Choroid plexus epithelial cell (primary cell): ENCODE measurements at regions not wholly inside any gene's neighbourhood (a gene's known extent, or its start where the extent isn't known, plus 50 kb on each side); places are given as distances from the start of the nearest gene placed in this dataset.

Source experiments
- DNase-seq: peaks from one replicate; pipeline ENCODE4 v3.0.0-alpha.2; 2010; ENCODE audit warnings: low read depth
- H3K4me3 ChIP-seq: 2 replicates; pipeline ENCODE4 v1.5.1; 2011; ENCODE audit warnings: low read depth, mild to moderate bottlenecking, control low read depth, low read length, moderate library complexity
- TF ChIP-seq, protein P1 (sequence below): conservative IDR thresholded peaks from 2 replicates; pipeline ENCODE4 v1.5.1; 2011; ENCODE audit warnings: low read depth, mild to moderate bottlenecking, control low read depth, inconsistent platforms, low read length, moderate library complexity

DNA sequence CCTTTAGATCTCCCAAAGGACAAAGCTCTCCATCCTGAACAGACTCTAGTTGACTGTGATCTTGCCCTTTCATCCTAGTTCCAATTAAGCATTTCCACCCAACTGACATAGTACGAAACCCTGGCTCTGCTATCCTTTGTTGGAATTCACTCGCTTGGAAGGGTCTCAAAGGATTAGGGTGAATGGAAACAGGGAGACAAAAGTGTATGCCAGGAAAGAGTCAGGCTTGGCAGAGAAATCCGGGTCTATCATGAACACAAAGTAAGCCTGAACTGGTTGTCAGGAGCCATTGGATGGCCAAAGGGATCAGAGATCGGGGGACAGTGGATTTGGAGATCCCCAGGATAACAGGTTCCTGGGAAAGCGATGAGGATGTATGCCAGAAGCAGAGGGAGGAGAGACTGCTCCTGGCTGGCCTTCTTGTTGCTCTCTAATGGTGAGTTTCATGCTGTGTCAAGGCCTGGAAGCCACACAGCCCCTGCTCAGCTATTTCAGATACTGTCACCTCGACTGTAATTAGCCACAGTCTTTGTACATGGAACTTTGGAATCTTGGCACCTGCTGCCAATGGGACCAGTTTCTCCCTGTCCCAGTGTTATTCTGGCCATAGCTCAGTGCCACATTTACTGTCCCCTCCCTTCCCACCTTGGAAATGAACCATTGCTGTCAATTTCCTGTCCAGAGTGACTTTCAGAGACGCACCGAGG is 1168.7 kb upstream of the AUTS2 start:
- TF ChIP-seq, protein P1, sequence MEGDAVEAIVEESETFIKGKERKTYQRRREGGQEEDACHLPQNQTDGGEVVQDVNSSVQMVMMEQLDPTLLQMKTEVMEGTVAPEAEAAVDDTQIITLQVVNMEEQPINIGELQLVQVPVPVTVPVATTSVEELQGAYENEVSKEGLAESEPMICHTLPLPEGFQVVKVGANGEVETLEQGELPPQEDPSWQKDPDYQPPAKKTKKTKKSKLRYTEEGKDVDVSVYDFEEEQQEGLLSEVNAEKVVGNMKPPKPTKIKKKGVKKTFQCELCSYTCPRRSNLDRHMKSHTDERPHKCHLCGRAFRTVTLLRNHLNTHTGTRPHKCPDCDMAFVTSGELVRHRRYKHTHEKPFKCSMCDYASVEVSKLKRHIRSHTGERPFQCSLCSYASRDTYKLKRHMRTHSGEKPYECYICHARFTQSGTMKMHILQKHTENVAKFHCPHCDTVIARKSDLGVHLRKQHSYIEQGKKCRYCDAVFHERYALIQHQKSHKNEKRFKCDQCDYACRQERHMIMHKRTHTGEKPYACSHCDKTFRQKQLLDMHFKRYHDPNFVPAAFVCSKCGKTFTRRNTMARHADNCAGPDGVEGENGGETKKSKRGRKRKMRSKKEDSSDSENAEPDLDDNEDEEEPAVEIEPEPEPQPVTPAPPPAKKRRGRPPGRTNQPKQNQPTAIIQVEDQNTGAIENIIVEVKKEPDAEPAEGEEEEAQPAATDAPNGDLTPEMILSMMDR = no peak
- DNase-seq = no peak
- no peak overlapping the region for H3K4me3 ChIP-seq

DNA sequence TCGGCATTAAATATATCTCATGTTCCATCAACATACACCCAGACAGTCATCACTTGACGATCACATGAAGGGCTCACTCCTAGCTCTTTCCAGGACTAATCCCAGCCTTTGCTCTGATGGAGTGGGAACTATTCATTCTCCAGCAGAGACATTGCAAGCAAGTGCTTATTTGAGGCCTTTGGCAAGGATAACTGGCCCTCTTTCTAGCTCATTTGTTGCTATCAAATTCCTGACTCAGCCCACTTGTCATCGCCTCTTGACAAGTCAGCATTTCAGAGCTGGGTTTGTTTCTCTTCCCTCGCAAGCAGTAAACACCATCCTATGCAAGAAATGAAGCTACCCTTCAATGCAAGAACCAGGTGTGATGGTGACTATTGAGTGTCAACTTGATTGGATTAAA is 1165.7 kb upstream of the AUTS2 start:
- TF ChIP-seq, protein P1 = no peak
- H3K4me3 ChIP-seq = no peak overlapping the region
- DNase-seq = no peak

- TF ChIP-seq, protein P1 = no peak
- peak; percentile 13 for DNase-seq
- no peak overlapping the region for H3K4me3 ChIP-seq
These were observed 1164.7 kb upstream of the AUTS2 start for GRCh38 chr7:68433462-68434070.

- DNase-seq = no peak
- TF ChIP-seq, protein P1 = no peak
- H3K4me3 ChIP-seq = no peak overlapping the region
These were observed 1163.4 kb upstream of the AUTS2 start for GRCh38 chr7:68434857-68435256.

GRCh38 chr7:68438016-68438415 is 1160.3 kb upstream of the AUTS2 start:
- H3K4me3 ChIP-seq = no peak overlapping the region
- TF ChIP-seq, protein P1 = no peak
- no peak for DNase-seq

DNA sequence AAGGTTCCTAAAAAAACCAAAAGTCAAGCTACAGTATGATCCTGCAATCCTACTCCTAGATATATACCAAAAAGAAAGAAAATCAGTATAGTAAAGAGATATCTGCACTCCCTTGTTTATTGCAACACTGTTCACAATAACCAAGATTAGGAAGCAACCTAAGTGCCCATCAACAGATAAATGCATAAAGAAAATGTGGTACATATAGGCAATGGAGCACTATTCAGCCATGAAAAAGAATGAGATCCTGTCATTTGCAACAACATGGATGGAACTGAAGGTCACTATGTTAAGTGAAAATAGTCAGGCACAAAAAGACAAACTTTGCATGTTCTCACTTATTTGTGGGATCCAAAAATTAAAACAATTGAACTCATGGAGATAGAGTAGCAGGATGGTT is 1159.5 kb upstream of the AUTS2 start:
- DNase-seq = no peak
- H3K4me3 ChIP-seq = no peak overlapping the region
- TF ChIP-seq, protein P1 = no peak

DNA sequence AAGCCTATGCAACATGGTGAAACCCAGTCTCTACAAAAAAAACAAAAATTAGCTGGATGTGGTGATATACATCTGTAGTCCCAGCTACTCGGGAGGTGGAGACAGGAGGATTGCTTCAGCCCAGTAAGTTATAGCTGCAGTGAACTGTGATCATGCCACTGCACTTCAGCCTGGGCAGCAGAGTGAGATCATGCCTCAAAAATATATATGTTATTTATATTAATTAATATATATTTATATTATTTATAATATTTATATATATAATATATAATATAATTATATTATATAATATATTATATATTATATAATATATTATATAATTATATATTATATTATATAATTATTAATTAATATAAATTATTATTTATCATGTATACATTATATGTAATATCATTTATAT is 1158.4 kb upstream of the AUTS2 start:
- no peak for DNase-seq
- TF ChIP-seq, protein P1 = no peak
- no peak overlapping the region for H3K4me3 ChIP-seq
